Neural crest cell (in vitro differentiated cells): ENCODE measurements at regions not wholly inside any gene's neighbourhood (a gene's known extent, or its start where the extent isn't known, plus 50 kb on each side); places are given as distances from the start of the nearest gene placed in this dataset.
"Not testable (repeated sequence)": the region's sequence is repeated elsewhere in the genome, so short reads cannot be mapped to it uniquely, and the experiment has no call there.

Source experiments
- DNase-seq: peaks from one replicate; pipeline ENCODE4 v3.0.0; 2021; ENCODE audit warnings: low read depth, mixed read lengths, low spot score
- H3K27ac Mint-ChIP-seq: one replicate; pipeline ENCODE4 v1.8.0; 2021; ENCODE audit warnings: mild to moderate bottlenecking, mixed read lengths; ENCODE audit not compliant: unreplicated experiment
- H3K27me3 Mint-ChIP-seq: 2 replicates; pipeline ENCODE4 v1.8.0; 2021; ENCODE audit warnings: low read depth, mild to moderate bottlenecking, mixed read lengths
- H3K36me3 Mint-ChIP-seq: 2 replicates; pipeline ENCODE4 v1.8.0; 2021; ENCODE audit warnings: low read depth, mild to moderate bottlenecking, mixed read lengths
- H3K4me1 Mint-ChIP-seq: 2 replicates; pipeline ENCODE4 v1.8.0; 2021; ENCODE audit warnings: mixed read lengths
- H3K4me3 Mint-ChIP-seq: one replicate; pipeline ENCODE4 v1.8.0; 2021; ENCODE audit warnings: mild to moderate bottlenecking, mixed read lengths
- H3K9me3 Mint-ChIP-seq: 2 replicates; pipeline ENCODE4 v1.8.0; 2021; ENCODE audit warnings: mixed read lengths
- CTCF ChIP-seq: fragments of 200-600 bp; sonication (generic); conservative IDR thresholded peaks from 2 replicates; pipeline ENCODE4 v1.5.0; 2021; ENCODE audit warnings: antibody characterized with exemption, mild to moderate bottlenecking

GRCh38 chr6:4258733-4259132, 123.4 kb upstream of the ECI2 start:
- H3K4me1 Mint-ChIP-seq = peaks cover 12% of the 10 kb centered on the region
- H3K27ac Mint-ChIP-seq = no peak overlapping the region
- no peak for TF ChIP-seq CTCF

GRCh38 chr6:4256969-4257368, 121.6 kb upstream of the ECI2 start:
- no peaks in the 10 kb centered on the region for H3K27me3 Mint-ChIP-seq
- H3K4me3 Mint-ChIP-seq = no peak overlapping the region
- DNase-seq = no peak
- no peak overlapping the region for H3K27ac Mint-ChIP-seq
- H3K4me1 Mint-ChIP-seq = peaks cover 12% of the 10 kb centered on the region
- no peak for TF ChIP-seq CTCF
- no peaks in the 10 kb centered on the region for H3K36me3 Mint-ChIP-seq
- H3K9me3 Mint-ChIP-seq = no peaks in the 10 kb centered on the region

More at GRCh38 chr6:4258733-4259132, 123.4 kb upstream of the ECI2 start:
- DNase-seq = no peak
- H3K9me3 Mint-ChIP-seq = no peaks in the 10 kb centered on the region
- no peaks in the 10 kb centered on the region for H3K36me3 Mint-ChIP-seq
- H3K27me3 Mint-ChIP-seq = no peaks in the 10 kb centered on the region
- no peak overlapping the region for H3K4me3 Mint-ChIP-seq

- H3K27me3 Mint-ChIP-seq = no peaks in the 10 kb centered on the region
- H3K27ac Mint-ChIP-seq = no peak overlapping the region
- no peaks in the 10 kb centered on the region for H3K9me3 Mint-ChIP-seq
- no peak overlapping the region for H3K4me3 Mint-ChIP-seq
- H3K36me3 Mint-ChIP-seq = no peaks in the 10 kb centered on the region
- no peak for DNase-seq
- TF ChIP-seq CTCF = no peak
- H3K4me1 Mint-ChIP-seq = peaks cover 8% of the 10 kb centered on the region
Measured at GRCh38 chr6:4253604-4254231, 118.3 kb upstream of the ECI2 start.

GRCh38 chr6:4252445-4252844, 117.1 kb upstream of the ECI2 start:
- not testable (repeated sequence) for DNase-seq, H3K36me3 Mint-ChIP-seq, H3K9me3 Mint-ChIP-seq, H3K4me3 Mint-ChIP-seq, H3K27me3 Mint-ChIP-seq, H3K27ac Mint-ChIP-seq, H3K4me1 Mint-ChIP-seq

GRCh38 chr6:4250645-4251044, 115.3 kb upstream of the ECI2 start:
- peaks cover 5% of the 10 kb centered on the region for H3K9me3 Mint-ChIP-seq
- no peak overlapping the region for H3K4me3 Mint-ChIP-seq
- no peak overlapping the region for H3K27ac Mint-ChIP-seq
- peaks cover 5% of the 10 kb centered on the region for H3K36me3 Mint-ChIP-seq
- no peak for DNase-seq
- no peaks in the 10 kb centered on the region for H3K27me3 Mint-ChIP-seq
- no peak for TF ChIP-seq CTCF
- H3K4me1 Mint-ChIP-seq = no peaks in the 10 kb centered on the region

GRCh38 chr6:4243832-4244231, 108.5 kb upstream of the ECI2 start:
- Mint-ChIP-seq H3K36me3 (peaks cover 27% of the 10 kb centered on the region), H3K9me3 (peaks cover 20% of the 10 kb centered on the region)
- not testable (repeated sequence) for H3K4me1 Mint-ChIP-seq, H3K27me3 Mint-ChIP-seq, DNase-seq, H3K27ac Mint-ChIP-seq, H3K4me3 Mint-ChIP-seq
